HG02885 (cell line): ENCODE measurements at regions not wholly inside any gene's neighbourhood (a gene's known extent, or its start where the extent isn't known, plus 50 kb on each side); places are given as distances from the start of the nearest gene placed in this dataset.

Experiments used
- ATAC-seq: cut with Tn5 transposase; IDR thresholded peaks from one replicate; pipeline ENCODE4 v1.9.1; 2021; ENCODE audit warnings: mild to moderate bottlenecking; ENCODE audit not compliant: unreplicated experiment, poor library complexity

DNA sequence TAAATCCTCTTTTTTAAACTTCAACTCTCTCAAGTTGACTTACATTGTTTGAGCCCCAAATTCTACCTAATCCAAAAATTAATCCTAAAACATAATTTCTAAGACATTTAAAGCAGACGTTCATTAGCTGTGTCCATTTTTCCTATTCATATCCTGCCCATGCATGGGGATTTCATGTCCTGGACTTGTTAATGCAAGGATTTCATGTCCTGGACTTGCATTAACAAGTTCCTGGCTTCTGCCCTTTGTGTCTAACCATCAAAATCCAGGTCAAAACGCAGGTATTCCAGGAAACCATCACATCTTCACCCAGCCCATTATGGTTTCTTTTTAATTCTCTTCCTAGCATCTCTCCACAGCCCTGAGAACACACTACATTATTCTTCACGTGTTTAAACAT, 454.9 kb downstream of the KLF5 start:
- no peak for ATAC-seq

- no peak for ATAC-seq
These were observed 450.0 kb downstream of the KLF5 start for GRCh38 chr13:73508841-73509240.

DNA sequence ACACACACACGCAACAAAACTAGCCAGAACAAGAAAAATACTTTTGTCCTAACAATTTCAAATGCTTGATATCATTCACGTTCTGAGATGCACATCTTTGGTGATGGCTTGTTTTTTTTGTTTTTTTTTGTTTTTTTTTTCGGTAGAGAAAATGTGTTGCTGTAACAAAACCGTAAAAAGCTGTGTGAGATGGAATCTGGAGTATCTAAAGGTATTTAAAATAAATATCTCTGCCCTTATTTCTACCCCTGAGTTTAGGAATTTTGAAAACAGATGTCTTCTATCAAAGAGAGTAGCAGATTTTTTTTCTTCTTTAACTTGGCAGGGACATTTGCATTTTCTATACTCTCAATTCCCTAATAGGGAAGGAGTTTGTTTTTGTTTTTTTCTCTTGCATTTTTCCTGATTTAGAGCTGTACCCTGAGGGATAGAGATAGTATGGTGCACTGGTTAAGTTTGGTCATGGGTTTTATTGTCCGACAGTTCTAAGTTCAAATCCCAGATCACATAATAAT, 446.6 kb downstream of the KLF5 start:
- no peak for ATAC-seq

DNA sequence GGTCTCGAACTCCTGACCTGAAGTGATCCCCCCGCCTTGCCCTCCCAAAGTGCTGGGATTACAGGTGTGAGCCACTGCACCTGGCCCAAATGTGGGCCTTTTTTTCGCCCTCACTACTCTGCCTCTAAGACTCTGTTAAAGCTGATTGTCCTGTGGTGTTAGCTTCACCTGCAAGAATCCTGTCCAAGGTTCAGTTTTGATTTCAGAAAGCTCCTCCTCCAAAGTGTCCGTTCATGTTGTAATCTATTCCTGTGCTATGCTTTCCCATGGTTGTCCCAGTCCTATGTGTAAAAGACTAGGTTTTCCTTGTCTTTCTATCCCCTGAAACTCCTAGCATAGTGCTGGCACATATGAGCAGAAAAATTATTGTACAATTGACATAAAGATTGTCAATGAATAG, 440.9 kb downstream of the KLF5 start:
- ATAC-seq, result no peak

DNA sequence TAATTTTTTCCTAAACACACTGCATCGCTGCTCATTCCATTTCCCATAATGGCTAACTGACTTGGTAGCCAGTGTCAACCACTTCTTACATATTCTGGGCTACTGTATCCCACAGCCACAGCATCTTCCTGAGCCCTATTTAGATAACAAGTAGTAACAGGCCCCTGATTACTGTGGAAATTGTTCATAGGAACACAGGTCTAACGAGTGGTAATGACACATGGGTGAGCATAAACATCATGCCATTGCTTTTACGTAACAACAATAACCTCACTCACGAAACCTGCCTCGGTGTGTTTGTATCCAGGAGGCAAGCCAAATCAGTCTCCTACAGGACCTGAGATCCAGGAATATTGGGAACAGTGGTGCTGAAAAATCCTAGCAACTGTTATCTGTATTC, 438.6 kb downstream of the KLF5 start:
- ATAC-seq, result no peak

DNA sequence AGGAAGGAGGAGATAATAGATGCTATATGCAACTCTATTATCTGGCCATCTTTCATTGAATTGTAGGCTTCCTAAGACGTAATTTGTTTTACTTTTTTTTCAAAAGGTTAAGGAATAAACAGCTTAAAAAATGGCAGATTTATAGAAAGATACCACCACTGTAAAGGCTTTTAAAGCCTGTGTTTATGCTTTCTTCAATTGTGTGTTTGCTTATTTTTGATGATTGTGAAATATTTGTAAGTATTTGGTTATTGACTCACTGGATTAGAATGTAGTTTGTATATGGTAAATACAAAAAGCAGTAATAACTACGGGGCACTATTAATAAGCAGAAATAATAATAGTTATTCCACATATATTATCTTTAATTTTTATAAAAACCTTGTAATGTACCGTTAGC, 437.9 kb downstream of the KLF5 start:
- ATAC-seq, result no peak

DNA sequence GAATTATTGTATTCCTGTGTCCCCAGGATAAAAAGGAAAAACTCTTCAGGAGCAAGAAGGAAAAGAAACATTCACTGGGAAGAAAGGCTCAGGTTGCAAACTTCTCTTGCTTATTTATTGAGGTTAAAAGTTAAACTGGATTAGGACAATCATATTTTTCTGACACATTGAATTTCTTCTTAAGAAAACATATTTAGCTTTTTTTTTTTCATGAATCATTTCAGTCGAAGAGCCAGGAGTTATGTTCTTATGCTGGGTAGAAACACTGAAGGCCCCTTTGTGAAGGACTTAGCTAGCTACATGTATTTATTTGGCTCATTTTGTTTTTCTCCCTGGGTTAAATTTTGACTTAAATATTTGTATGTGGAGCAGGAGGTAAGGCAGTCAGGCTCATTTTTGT, 434.0 kb downstream of the KLF5 start:
- ATAC-seq, result no peak

DNA sequence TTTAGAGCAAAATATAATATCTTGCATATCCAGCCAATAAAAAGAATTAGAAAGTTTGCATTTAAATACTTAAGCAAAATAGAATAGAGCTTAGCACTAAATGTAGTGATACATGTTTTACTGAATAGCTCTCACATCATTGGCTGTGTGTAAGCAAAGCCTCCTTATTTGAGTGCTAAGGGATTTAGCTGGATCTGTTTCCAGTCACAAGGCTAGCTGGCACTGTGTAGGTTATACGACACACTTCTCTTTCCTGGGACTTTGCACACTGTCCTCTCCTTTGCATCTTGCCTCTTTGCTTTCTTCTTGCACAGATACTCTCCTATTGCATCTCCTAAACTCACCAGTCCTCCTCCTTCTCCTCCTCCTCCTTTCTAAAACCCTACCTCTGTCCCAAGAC, 423.8 kb downstream of the KLF5 start:
- no peak for ATAC-seq

GRCh38 chr13:73481886-73482445, 423.2 kb downstream of the KLF5 start:
- ATAC-seq, result no peak

- ATAC-seq, result no peak
These were observed 422.2 kb downstream of the KLF5 start for GRCh38 chr13:73480779-73481559.

GRCh38 chr13:73479856-73480255, 421.1 kb downstream of the KLF5 start:
- ATAC-seq, result no peak

- ATAC-seq, result no peak
These were observed 420.5 kb downstream of the KLF5 start for GRCh38 chr13:73479351-73479750.

DNA sequence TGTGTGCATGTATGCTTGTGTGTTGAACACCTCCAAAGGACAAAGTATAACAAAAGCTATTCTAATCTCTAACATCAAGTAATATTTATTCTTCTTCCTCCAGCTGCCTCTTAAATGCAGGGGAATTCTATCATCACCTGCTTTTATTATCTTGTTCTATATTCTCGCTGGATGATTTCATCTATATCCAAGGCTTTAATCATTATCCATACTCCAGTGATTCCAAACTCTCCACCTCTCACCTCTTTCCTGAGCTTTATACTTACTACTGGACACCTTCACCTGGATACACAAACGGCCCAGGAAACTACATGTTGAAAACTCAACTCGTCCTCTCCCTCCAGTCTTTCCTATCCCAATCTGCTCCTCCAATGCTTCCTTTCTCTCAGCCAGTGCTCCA, 418.6 kb downstream of the KLF5 start:
- no peak for ATAC-seq

DNA sequence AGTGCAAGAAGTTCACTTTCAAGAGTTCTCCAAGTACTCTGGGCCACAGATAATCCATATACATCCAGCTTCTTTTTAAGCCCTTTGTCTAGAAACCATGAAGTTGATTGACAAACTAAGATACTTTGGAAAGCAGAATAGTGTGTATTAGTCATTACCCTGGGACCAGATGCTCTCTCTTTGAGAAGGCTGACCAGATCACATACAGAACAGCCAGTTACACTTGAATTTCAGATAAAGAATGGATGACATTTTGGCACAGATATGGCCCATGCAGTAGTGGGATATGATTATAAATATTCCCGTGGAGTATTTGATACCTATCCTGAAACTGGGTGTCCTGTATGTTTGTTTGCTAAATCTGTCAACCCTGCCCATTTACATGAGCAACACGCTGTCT, 414.2 kb downstream of the KLF5 start:
- no peak for ATAC-seq

DNA sequence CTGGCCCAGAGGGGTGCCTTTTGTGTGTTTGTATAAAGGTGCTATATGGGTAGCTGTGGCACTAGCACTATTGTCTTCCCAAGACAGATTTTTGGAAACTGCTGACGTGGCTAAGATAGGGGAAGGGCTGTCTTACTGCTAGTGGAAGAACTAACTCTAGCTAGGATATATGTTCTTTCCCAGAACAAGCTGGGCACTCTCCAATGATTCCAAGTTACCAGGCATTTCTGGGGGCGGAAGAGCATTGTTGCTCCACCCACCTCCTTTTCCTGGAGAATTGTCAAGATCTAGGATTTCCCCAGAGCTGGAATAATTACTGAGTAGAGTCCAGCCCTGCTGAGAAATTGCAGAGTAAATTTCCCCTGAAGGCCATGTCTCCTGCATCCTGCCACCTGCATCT, 408.3 kb downstream of the KLF5 start:
- ATAC-seq, result no peak

- no peak for ATAC-seq
These were observed 407.8 kb downstream of the KLF5 start for GRCh38 chr13:73466561-73466960.

DNA sequence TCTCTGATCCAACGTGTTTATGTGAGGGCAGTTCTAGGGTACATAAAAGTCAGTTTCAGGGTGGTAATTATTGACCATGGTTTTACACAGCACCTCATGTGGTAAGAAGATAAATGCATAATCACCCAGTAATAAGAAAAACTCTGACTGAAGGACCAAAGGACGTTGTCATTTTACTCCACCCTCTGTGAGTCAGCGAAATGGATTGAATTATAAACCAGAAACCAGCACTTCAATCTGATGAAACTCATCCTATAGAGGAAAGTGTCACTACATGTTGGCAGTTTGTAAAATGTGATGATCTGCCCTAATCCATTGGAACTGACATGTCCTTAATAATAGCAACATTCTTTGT, 406.8 kb downstream of the KLF5 start:
- ATAC-seq, result no peak

DNA sequence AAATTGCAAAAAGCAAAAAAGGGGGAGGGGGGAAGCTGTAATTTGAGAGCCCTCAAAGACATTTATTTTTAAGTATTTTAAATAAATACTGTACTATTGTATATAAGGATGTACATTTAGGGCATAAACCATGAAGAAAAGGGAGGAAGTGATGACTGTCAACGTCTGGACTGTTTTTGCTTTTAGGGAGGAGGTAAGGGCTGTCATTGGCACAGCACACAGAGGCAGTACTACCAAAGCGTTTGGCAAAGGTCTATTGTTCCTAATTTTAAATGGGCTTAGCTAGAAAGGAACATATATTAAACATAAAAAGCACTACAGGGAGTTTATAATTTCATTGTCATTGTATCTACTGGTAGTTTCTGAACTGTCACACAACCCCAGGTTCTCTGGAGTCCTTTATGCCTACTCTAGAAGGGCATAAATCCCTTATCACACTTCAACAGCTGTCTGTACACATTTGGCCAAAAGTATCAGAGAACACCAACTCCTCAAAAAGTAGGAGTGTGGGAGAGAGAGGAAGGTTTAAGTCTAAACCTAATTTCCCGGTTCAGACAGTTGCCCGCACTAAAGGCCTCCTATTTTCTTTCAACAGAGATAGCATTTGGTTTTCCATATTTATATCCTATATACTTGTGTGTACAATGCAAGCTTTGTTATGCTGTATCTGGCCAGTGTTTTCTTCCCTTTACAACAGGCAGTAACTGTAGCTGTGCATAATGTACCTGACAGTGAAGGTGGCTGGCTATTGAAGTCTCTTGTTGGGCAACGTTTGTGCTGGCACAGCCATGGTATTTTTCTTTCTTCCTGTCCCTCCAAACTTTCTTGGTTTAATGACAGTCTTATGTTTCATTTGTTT, 406.2 kb downstream of the KLF5 start:
- ATAC-seq, result no peak

DNA sequence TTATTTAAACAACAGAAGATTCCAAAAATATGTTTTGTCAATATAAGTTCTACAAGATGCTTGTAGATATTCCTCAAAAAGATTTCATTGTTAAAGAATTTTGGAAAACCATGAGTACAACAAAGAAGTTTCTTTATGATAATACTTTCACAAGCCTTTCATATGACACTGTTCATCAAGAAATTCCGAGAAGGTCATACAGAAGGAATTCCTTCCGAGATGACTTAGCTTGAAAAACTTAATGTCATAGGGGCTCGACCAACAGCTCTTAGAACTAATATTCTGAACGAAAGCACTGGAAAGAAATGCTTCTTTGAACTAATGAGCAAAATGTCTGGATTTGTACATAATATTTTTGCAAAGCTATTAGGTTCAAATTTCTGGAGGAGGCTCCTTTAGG, 403.4 kb downstream of the KLF5 start:
- no peak for ATAC-seq

DNA sequence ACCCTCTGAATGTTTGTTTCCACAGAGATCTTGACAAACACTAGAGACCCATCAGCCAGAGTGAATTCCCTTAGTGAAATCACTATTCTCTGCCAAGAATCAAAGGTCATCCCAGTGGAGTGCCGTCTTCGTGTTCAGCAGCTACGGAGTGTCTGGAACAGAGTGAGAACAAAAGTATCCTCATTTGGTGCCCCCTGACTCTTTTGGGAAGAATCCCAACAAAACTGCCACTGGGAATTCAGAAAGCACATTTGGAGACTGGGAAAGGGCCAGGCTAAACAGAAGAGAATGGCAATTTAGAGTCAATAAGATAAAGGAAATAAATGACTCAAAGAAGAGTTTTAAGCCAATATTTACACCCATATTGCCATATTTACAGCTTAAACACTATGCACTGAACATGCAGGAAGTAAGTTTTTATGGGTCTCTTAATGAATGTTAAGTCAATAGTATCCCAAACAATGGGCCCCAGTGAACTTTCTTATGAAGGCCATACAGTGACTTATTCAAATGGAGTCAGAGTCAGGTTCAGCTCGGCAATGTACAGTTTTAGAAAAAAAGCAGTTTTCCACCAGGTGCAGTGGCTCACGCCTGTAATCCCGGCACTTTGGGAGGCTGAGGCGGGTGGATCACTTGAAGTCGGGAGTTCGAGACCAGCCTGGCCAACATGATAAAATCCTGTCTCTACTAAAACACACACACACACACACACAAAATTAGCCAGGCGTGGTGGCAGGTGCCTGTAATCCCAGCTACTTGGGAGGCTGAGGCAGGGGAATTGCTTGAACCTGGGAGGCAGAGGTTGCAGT, 392.6 kb downstream of the KLF5 start:
- ATAC-seq, result no peak
